Right hindlimb (tissue), 1 donor: ENCODE measurements at regions not wholly inside any gene's neighbourhood (a gene's known extent, or its start where the extent isn't known, plus 50 kb on each side); places are given as distances from the start of the nearest gene placed in this dataset.
"Not testable (repeated sequence)": the region's sequence is repeated elsewhere in the genome, so short reads cannot be mapped to it uniquely, and the experiment has no call there.

Experiments used
- DNase-seq: peaks from one replicate; pipeline ENCODE4 v3.0.0-alpha.2; 2018

DNA sequence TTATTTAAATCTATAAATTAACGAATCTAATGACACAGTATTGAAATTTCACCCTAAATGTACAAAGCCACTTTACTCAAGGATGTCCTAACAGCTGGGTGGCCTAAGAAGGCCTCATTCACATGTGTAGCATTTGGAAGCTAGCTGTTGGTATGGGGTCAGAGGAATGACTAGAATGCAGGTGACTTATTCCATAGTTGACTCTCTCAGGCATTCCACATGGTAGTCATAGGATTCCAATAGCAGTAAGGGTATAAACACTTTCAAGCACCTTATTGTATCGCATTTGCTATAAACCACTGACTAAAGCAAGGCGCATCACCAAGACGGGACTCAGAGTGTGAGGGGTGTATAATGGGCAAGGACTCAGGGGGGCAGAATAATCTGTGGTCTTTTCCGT, 294.8 kb upstream of the EPHA3 start:
- no peak for DNase-seq

DNA sequence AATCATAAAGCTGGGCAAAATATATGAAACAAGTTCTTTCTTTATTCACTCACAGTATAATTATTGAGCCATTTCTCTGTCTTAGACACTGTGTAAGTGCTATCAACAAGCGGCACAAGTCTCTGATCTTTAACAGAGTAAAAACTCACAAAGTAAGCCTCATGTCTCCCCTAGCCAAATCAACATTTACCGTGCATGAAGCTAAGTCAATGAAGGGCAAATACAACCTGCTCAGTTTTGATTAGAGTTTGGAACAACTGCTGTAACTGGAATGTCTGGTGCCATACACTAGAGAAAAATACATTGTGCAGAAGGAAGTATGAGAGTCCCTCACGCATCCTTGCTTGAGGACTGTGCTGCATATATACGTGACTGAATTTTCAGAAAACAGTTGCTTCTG, 291.0 kb upstream of the EPHA3 start:
- DNase-seq: no peak

GRCh38 chr3:88824666-88825564, 282.5 kb upstream of the EPHA3 start:
- DNase-seq: no peak

DNA sequence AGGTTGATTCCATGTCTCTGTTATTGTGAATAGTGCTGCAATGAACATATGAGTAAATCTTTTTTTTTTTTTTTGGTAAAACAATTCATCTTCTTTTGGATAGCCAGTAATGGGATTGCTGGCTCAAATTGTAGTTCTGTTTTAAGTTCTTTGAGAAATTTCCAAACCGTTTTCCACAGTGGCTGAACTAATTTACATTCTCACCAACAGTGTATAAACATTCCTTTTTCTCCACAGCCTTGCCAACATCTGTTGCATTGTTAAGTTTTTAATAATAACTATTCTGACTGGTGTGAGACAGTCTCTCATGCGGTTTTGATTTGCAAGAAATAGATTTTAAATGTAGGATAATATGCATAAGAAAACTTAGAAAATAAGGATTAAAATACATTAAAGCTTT, 279.0 kb upstream of the EPHA3 start:
- no peak for DNase-seq

DNA sequence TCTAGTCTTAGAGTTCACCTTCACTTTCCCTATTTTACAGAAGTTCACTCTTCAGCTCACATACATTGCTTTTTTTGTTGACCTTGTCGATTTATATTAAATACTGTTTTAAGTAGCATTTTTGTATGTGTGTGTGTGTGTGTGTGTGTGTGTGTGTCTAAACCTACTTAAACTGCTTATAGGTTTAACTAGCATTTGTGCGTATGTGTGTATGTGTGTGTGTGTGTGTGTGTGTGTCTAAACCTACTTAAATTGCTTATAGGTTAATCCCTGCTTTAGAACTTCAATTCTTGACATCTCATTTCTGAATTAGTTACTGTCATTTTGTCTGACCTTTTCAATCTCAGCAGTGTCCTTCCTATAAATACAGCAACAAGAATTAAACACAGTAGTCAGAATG, 254.8 kb upstream of the EPHA3 start:
- DNase-seq: no peak

DNA sequence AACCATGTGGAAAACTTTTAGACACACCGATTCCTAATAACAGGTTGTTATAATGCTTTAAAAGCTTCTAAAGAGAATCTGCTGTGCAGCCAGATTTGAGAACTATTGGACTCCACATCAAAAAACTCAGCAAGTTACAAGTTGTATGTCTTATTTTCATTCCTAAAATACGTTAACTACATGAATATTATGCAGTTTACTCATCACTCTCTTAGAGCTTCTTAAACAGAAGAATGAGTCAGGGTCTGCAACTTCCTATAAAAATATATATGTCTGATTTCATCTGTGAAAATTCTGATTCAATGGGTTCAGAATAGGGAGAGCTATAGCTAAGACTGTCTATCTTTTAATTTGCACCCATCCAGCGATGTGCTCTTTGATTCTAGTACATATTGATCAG, 244.2 kb upstream of the EPHA3 start:
- no peak for DNase-seq

DNA sequence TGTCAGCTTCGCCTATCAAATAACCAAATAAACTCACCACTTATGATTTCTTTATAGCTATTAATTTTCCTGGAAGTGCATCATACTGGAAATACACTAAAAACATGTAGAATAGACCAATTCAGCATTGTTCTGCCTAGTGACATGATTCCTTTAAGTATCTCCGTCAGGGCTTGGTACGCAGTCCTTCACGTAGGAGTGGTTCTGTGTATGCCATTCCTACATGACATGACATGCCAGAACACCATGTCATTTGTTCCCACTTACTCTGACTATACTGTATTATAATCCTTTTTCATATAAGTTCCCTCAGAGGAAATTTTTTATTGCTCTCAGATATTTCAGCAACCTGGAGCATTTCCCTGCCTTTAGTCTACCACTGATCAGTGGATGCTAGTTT, 230.7 kb upstream of the EPHA3 start:
- DNase-seq: no peak

DNA sequence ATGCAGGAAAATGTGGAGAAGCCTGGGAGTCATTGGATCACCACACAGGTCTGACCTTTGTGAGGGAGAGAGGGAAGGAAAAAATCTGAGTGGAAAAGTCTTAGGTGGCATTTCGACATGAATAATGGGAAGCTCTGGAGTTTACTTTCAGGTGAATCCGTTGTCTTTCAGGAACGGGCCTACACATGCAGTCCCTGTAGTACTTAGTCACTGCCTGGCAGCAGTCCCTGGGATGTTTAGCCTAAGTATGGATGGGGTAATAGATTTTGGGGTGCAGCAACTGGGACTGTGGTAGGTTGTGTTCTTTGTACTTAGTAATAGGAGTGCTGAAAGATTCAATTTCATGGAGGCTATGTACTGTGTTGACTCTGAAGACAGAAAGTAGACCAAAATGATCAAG, 227.5 kb upstream of the EPHA3 start:
- DNase-seq: no peak

DNA sequence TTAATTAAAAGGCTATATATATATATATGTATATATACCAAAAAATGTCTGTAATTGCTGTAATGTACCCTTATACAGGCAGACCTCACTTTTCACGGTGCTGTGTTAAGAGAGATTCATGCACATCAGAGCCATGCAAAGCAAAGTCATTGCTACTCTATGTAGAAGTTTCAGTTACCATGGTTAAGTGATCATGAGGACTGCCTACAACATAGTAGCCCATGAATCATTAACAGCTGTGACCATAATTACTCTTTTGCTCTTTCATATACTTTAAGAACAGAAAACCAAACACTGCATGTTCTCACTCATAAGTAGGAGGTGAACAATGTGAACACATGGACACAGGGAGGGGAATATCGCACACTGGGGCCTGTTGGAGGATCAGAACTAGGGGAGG, 225.3 kb upstream of the EPHA3 start:
- no peak for DNase-seq

DNA sequence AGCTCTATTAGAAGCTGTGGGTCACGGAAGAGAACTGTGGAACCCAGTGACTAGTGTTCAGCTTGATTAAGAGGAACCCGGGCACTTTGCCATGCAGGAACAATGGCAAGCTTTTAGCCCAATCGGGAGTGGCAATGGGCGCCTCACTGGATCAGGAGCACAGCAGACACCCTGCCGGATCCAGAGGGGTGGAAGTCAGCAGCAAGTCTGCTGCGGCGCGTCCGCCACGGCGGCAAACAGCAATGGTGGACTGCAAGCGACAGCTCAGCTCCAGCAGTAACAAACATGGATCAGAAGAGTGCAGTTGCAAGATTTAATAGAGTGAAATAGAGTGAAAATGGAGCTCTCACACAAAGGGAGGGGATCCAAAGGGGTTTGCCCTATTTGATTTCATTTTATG, 220.8 kb upstream of the EPHA3 start:
- not testable (repeated sequence) for DNase-seq

GRCh38 chr3:88896026-88896425, 211.4 kb upstream of the EPHA3 start:
- DNase-seq: no peak

GRCh38 chr3:88912294-88912877, 195.0 kb upstream of the EPHA3 start:
- no peak for DNase-seq

DNA sequence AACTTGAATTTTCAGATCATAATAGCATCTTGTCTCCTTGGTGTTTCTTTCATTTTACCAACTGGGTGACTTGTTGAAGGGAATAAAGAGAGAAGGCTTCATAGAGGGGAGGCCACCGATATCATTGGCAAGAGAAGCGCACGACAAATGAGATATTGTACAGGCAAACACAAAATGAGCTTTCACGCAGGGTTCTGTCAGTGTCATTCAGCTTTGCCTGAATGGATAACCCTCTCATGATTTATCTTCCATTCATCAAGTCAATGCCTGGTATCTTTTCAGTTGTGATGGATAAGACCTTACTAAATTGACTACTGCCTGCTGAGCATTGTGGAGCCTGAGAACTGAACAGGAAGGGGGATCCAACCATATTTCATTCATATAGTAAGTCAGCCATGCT, 188.6 kb upstream of the EPHA3 start:
- no peak for DNase-seq

DNA sequence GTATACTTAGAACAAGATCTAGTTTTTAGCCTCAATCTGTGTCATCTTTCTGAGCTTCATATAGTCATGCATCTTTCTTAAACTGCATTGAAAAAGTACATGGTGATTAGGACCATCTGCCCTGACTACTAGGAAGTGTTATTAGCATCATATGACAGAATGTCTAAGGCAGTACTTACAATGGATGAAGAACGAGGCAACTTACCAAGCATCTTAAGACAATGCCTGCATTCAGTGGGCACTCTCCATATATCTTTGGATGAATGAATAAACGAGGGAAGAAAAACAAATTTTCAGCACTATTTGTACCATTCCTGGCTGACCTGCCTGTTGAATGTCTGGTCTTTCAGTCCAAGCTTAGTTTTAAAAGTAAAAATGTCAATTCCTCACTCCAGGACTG, 185.4 kb upstream of the EPHA3 start:
- no peak for DNase-seq

- DNase-seq: no peak
Observed at GRCh38 chr3:88926221-88926620, 181.2 kb upstream of the EPHA3 start.

DNA sequence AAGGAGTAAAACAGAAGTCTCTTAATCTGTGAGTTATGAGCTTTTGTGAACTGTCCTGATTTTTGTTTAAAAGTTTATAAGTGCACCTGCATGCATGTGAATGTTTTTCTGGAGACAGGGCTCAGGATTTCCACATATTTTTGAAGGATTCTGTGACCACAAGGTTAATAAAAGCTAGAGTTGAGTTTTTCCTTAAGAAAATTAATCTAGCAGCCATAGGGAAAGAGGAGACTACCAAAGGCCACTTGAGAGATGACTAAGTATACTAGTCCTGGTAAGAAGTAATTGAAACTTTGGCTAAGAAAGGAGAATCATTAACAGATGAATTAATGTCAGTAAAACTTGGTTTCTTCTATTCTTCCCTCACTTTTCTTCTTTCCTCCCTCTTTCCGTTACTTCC, 176.8 kb upstream of the EPHA3 start:
- DNase-seq: no peak

- no peak for DNase-seq
Observed at GRCh38 chr3:88936831-88937230, 170.6 kb upstream of the EPHA3 start.

- DNase-seq: no peak
Observed at GRCh38 chr3:88940296-88940695, 167.1 kb upstream of the EPHA3 start.

- DNase-seq: no peak
Observed at GRCh38 chr3:88947013-88947412, 160.4 kb upstream of the EPHA3 start.

- no peak for DNase-seq
Observed at GRCh38 chr3:88954853-88955252, 152.6 kb upstream of the EPHA3 start.

DNA sequence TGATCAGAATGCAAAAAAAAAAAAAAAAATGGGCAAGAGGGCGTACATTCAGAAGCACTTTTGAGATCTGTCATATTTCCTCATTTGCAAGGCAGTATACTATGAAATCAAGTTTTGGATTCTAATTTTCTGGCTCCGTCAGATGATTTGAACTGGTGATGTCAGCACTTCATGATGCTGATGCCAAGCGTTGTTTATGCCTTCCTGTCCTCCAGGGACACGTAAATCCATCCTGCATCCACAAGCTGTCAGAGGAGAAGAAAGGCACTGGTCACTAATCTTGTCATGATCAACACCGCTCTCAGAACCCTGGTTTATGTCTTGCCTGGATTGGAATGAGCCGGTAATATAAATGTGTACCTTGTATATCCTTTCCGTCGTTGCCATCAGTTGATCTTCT, 152.1 kb upstream of the EPHA3 start:
- no peak for DNase-seq

DNA sequence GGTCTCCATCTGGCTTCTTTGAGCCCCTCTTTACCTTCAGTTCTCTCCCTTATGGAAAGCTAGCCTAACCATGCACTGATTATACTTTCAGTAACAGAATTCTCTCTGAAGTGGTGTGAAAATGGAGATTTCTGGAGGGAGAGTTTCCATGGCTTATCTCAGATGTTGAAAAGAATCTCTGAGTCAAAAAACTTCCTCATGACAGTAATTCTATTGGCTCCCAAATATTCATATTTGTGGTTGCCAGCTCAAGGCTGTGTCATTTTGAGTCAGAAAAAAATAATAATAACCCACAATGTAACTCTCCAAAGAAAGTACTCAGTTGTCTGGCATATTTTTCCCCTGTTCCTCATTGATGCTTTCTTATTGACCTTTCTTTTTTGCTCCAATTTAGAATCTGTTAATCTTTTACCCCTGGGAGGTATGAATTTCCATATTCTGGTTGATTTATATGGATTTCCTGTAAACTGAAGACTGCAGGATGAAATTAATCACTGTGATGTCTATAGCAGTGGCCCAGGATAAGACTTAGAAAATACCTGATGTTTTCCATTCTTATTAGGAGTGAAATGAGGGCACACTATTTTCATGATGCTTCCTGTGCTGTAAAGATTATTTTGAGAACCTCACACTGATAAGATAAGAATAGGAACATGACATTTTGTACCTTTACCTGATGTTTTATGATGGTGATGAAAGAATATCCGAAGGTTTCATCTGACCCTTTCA, 149.5 kb upstream of the EPHA3 start:
- no peak for DNase-seq

DNA sequence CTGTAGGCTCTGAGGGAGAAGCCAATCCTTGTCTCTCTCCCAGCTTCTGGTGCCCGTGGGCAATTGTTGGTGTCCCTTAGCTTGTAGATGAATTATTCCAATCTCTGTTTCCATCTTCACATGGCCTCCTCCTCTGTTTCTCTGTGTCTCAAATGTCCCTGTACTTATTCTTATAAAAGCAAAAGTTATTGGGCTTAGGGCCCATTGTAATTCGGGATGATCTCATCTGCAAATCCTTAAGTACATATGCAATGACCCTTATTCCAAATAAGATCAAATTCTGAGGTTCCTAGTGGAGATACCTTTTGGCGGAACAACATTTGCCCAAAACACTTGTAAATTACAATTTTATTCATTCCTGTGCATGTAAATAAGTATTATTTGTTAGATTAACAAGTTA, 147.4 kb upstream of the EPHA3 start:
- no peak for DNase-seq

GRCh38 chr3:88963003-88963402, 144.4 kb upstream of the EPHA3 start:
- DNase-seq: no peak
